ENCODE measurements at regions not wholly inside any gene's neighbourhood (a gene's known extent, or its start where the extent isn't known, plus 50 kb on each side); places are given as distances from the start of the nearest gene placed in this dataset.

GRCh38 chr3:6449099-6449498 is 411.8 kb upstream of the GRM7 start:
- no peaks in the 10 kb centered on the region for H3K4me1 ChIP-seq
- WGBS, 5 donors = 68 to 76% (median 73%) methylated on average over 3 of the region's 3 CpGs
- TF ChIP-seq POLR2AphosphoS5 (IDR thresholded peaks at IDR 0.05) (no peak), EP300 (IDR thresholded peaks at IDR 0.05) (no peak), POLR2A (IDR thresholded peaks at IDR 0.05) (no peak), CTCF (IDR thresholded peaks at IDR 0.05) (no peak)
- intact Hi-C loops (cut with DNase I; ENCODE audit: low total_unique reads) = no loop called here
- no peak for DNase-seq
- H3K27me3 ChIP-seq = no peaks in the 10 kb centered on the region
- H3K4me3 ChIP-seq = no peak overlapping the region
- H3K36me3 ChIP-seq = no peaks in the 10 kb centered on the region
- H3K9me3 ChIP-seq = no peaks in the 10 kb centered on the region
- no peak overlapping the region for H3K27ac ChIP-seq

DNA sequence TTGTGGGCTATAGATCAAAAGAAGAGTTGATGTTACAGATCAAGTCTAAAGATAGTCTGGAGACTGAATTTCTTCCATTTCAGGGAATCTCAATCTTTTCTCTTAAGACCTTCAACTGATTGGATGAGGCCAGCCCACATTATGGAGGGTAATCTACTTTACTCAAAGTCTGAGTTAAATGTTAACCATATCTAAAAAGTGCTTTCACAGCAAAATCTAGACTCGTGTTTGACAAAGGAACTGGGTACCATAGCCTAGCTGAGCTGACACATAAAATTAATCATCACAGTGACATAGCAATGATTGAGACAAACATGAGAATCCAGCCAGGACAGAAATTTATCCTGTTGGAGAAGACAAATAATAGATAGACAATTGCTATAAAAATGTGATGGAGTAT is 407.9 kb upstream of the GRM7 start:
- Histone ChIP-seq H3K27ac (no peak overlapping the region), H3K27me3 (no peaks in the 10 kb centered on the region), H3K4me1 (no peaks in the 10 kb centered on the region), H3K9me3 (no peaks in the 10 kb centered on the region), H3K36me3 (no peaks in the 10 kb centered on the region), H3K4me3 (no peak overlapping the region)
- WGBS, 5 donors = 28 to 52% (median 33%) methylated on average over 1 of the region's 1 CpG
- intact Hi-C loops (cut with DNase I; ENCODE audit: low total_unique reads) = no loop called here
- DNase-seq = no peak
- TF ChIP-seq EP300 (IDR thresholded peaks at IDR 0.05) = no peak
- no peak for TF ChIP-seq POLR2AphosphoS5 (IDR thresholded peaks at IDR 0.05)
- TF ChIP-seq POLR2A (IDR thresholded peaks at IDR 0.05) = no peak
- TF ChIP-seq CTCF (IDR thresholded peaks at IDR 0.05) = no peak

DNA sequence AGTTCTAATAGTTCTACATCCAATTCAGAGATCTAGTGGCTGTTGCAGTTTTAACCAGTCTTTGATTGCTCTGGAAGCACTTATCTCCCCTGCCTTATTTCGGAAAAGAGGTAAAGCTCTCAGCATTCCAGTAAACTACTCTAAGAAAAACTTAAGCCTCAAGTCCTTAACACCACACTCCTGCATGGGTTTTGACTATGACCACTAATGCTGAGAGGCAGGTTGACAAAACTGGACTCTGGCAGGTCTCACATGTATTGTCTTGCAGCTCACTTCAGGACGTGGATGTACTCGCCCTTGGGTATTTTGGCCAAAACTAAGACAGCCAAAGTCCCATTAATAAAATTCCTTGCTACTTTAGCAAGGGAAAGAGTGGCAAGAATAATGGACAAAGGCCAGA is 405.9 kb upstream of the GRM7 start:
- no peaks in the 10 kb centered on the region for H3K4me1 ChIP-seq
- WGBS, 5 donors = 84 to 92% (median 88%) methylated on average over 3 of the region's 3 CpGs
- no peaks in the 10 kb centered on the region for H3K27me3 ChIP-seq
- intact Hi-C loops (cut with DNase I; ENCODE audit: low total_unique reads) = no loop called here
- H3K36me3 ChIP-seq = no peaks in the 10 kb centered on the region
- H3K27ac ChIP-seq = no peak overlapping the region
- DNase-seq = no peak
- TF ChIP-seq POLR2AphosphoS5 (IDR thresholded peaks at IDR 0.05) = no peak
- TF ChIP-seq EP300 (IDR thresholded peaks at IDR 0.05) = no peak
- TF ChIP-seq CTCF (IDR thresholded peaks at IDR 0.05) = no peak
- no peak for TF ChIP-seq POLR2A (IDR thresholded peaks at IDR 0.05)
- H3K9me3 ChIP-seq = peaks cover 0 to 3% (median 0%) of the 10 kb centered on the region in 4 donors
- no peak overlapping the region for H3K4me3 ChIP-seq

DNA sequence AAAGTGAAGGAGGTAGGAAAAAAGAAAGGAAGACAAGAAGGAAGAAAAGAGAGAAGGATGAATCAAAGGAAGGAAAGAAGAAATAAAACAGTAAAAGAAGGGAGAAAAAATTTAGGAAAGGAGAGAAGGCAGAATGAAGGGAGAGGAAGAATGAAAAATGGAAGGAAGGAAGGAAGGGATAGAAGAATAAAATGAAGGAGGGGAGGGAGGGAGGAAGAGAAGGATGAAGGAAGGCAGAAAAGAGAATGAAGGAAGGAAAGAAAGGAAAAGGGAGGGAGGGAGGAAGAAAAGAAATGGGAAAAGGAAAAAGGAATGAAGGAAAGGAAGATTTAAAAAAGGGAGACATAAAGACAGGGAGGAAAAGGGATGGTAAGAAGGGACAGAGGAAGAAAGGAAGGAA is 393.7 kb upstream of the GRM7 start:
- H3K4me3 ChIP-seq = no peak overlapping the region
- H3K9me3 ChIP-seq = peaks cover 0 to 19% (median 6%) of the 10 kb centered on the region in 4 donors
- no peak overlapping the region for H3K27ac ChIP-seq
- no peaks in the 10 kb centered on the region for H3K36me3 ChIP-seq
- intact Hi-C loops (cut with DNase I; ENCODE audit: low total_unique reads) = no loop called here
- TF ChIP-seq POLR2AphosphoS5 (IDR thresholded peaks at IDR 0.05) = no peak
- TF ChIP-seq EP300 (IDR thresholded peaks at IDR 0.05) = no peak
- TF ChIP-seq POLR2A (IDR thresholded peaks at IDR 0.05) = no peak
- TF ChIP-seq CTCF (IDR thresholded peaks at IDR 0.05) = no peak
- H3K4me1 ChIP-seq = no peaks in the 10 kb centered on the region
- H3K27me3 ChIP-seq = no peaks in the 10 kb centered on the region
- no peak for DNase-seq

Measured in stomach (tissue), 8 donors.